Natural killer cell (primary cell): ENCODE measurements at regions not wholly inside any gene's neighbourhood (a gene's known extent, or its start where the extent isn't known, plus 50 kb on each side); places are given as distances from the start of the nearest gene placed in this dataset.

Experiments used
- ATAC-seq, 3 donors: fragments of 150-1000 bp in 2 of 3; fragments of 200-7000 bp in 1 of 3; cut with Tn5 transposase; 1 replicate in 1 of 3; 2 replicates in 2 of 3; pipeline ENCODE4 v1.10.0; 2021; ENCODE audit warnings: mild to moderate bottlenecking in 2 of 3, moderate library complexity in 2 of 3
- DNase-seq, 2 donors: peaks; one replicate each; pipeline versions ENCODE4 v3.0.0 to v3.0.0-alpha.2; 2013 to 2021; ENCODE audit warnings: mixed read lengths in 1 of 2
- H3K27ac ChIP-seq: one replicate; pipeline ENCODE4 v1.5.1; 2013; ENCODE audit warnings: mild to moderate bottlenecking, low read length
- H3K27me3 ChIP-seq: one replicate; pipeline ENCODE4 v1.6.1; 2013; ENCODE audit warnings: low read length; ENCODE audit not compliant: control insufficient read depth, insufficient read depth
- H3K36me3 ChIP-seq: one replicate; pipeline ENCODE4 v1.6.1; 2013; ENCODE audit warnings: low read length; ENCODE audit not compliant: control insufficient read depth, insufficient read depth
- H3K4me1 ChIP-seq: one replicate; pipeline ENCODE4 v1.6.1; 2013; ENCODE audit warnings: low read length; ENCODE audit not compliant: control insufficient read depth, insufficient read depth
- H3K4me3 ChIP-seq: one replicate; pipeline ENCODE4 v1.5.1; 2013; ENCODE audit warnings: low read length
- H3K9me3 ChIP-seq: one replicate; pipeline ENCODE4 v1.6.1; 2013; ENCODE audit warnings: low read length; ENCODE audit not compliant: control insufficient read depth, insufficient read depth
- H3K27ac Mint-ChIP-seq, 2 donors: one replicate each; pipeline ENCODE4 v1.8.0; 2022; ENCODE audit warnings: mild to moderate bottlenecking in 2 of 2, mixed read lengths in 2 of 2, moderate library complexity in 1 of 2
- H3K27me3 Mint-ChIP-seq, 2 donors: one replicate each; pipeline ENCODE4 v1.8.0; 2022; ENCODE audit warnings: low read depth in 2 of 2, mixed read lengths in 2 of 2
- H3K36me3 Mint-ChIP-seq: one replicate; pipeline ENCODE4 v1.8.0; 2022; ENCODE audit warnings: mixed read lengths
- H3K4me1 Mint-ChIP-seq, 2 donors: one replicate each; pipeline ENCODE4 v1.8.0; 2022; ENCODE audit warnings: mixed read lengths in 2 of 2
- H3K4me3 Mint-ChIP-seq: one replicate; pipeline ENCODE4 v1.8.0; 2022; ENCODE audit warnings: mild to moderate bottlenecking, moderate library complexity, mixed read lengths
- H3K9me3 Mint-ChIP-seq, 2 donors: one replicate each; pipeline ENCODE4 v1.8.0; 2022; ENCODE audit warnings: mixed read lengths in 2 of 2
- CTCF ChIP-seq: fragments of 200-600 bp; IDR thresholded peaks from one replicate; pipeline ENCODE4 v1.8.0; 2022; ENCODE audit warnings: antibody characterized with exemption
- WGBS: methylation state at CpG from one replicate; pipeline ENCODE4 v1.1.7; 2013; ENCODE audit warnings: missing lambda C conversion rate; ENCODE audit not compliant: insufficient coverage; 5-methylcytosine and 5-hydroxymethylcytosine counted together
- intact Hi-C: fragments of 100-400 bp; cut with micrococcal nuclease; formaldehyde crosslinking; loops from one replicate; pipeline ENCODE4 v1.14.2; 2022

DNA sequence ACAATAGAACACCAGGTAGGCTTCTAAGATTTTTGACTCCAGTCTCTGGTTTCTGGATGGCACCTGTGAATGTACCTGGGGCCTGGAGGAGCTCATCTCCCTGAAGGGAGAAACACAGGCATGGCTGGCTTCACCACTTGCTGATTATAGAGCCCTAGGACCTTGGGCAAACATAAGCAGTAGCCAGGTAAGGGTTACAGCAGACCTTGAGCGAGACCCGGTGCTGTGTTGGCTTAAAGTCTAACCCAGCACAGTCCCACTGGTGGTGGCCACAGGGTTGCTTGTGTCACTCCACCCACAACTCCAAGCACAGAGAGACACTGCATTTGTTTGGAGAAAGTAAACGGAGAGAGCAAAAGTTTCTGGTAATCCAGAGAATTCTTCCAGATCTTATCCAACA is 104.7 kb upstream of the SPOPL start:
- no peak for TF ChIP-seq CTCF
- peaks cover 13 to 27% of the 10 kb centered on the region in 2 donors for H3K9me3 Mint-ChIP-seq
- intact Hi-C loops, result no loop called here

GRCh38 chr2:138403431-138403927 is 98.1 kb upstream of the SPOPL start:
- intact Hi-C loops, result no loop called here
- Mint-ChIP-seq H3K36me3 (peaks cover 22% of the 10 kb centered on the region), H3K27me3 (no peaks in the 10 kb centered on the region), H3K4me1 (no peaks in the 10 kb centered on the region), H3K9me3 (peaks cover 20 to 31% of the 10 kb centered on the region in 2 donors), H3K27ac (no peak overlapping the region), H3K4me3 (no peak overlapping the region)
- Histone ChIP-seq H3K4me1 (no peaks in the 10 kb centered on the region), H3K27me3 (no peaks in the 10 kb centered on the region), H3K27ac (no peak overlapping the region), H3K36me3 (no peaks in the 10 kb centered on the region), H3K9me3 (no peaks in the 10 kb centered on the region), H3K4me3 (no peak overlapping the region)
- no peak for TF ChIP-seq CTCF
- no peak for ATAC-seq
- 87% methylated on average over 4 of the region's 5 CpGs for WGBS
- DNase-seq, result no peak

More for the DNA sequence above, 104.7 kb upstream of the SPOPL start:
- H3K27me3 ChIP-seq, result no peaks in the 10 kb centered on the region
- H3K36me3 Mint-ChIP-seq, result peaks cover 15% of the 10 kb centered on the region
- no peaks in the 10 kb centered on the region for H3K4me1 ChIP-seq
- no peak overlapping the region for H3K27ac Mint-ChIP-seq
- no peaks in the 10 kb centered on the region for H3K4me1 Mint-ChIP-seq
- no peak overlapping the region for H3K4me3 Mint-ChIP-seq
- WGBS, result 86% methylated on average over 3 of the region's 3 CpGs
- H3K36me3 ChIP-seq, result no peaks in the 10 kb centered on the region
- H3K4me3 ChIP-seq, result no peak overlapping the region
- H3K27ac ChIP-seq, result no peak overlapping the region
- no peak for DNase-seq
- no peaks in the 10 kb centered on the region for H3K9me3 ChIP-seq
- H3K27me3 Mint-ChIP-seq, result no peaks in the 10 kb centered on the region
- no peak for ATAC-seq

DNA sequence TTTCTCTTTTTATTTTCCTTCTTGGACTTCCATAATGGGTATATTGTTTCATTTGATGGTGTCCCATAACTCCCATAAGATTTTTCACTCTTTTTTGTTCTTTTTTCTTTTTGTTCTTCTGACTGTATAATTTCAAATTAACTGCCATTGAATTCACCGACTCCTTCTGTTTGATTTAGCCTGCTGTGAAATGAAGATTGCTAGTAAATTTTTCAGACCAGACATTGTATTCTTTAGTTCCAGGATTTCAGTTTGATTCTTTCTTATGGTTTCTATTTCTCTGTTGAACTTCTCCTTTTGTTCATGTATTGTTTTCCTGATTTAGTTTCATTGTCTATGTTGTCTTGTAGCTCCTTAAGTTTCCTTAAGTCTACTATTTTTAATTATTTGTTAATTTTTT is 87.6 kb upstream of the SPOPL start:
- no CpG with 5 or more reads among the region's 1 CpG for WGBS
- ATAC-seq, result no peak
- H3K27ac Mint-ChIP-seq, result no peak overlapping the region
- H3K9me3 Mint-ChIP-seq, result peaks cover 13 to 16% of the 10 kb centered on the region in 2 donors
- no peak overlapping the region for H3K4me3 Mint-ChIP-seq
- H3K36me3 ChIP-seq, result no peaks in the 10 kb centered on the region
- no peak for DNase-seq
- H3K4me1 ChIP-seq, result no peaks in the 10 kb centered on the region
- H3K27me3 Mint-ChIP-seq, result no peaks in the 10 kb centered on the region
- H3K36me3 Mint-ChIP-seq, result peaks cover 11% of the 10 kb centered on the region
- no peak overlapping the region for H3K4me3 ChIP-seq
- no peaks in the 10 kb centered on the region for H3K27me3 ChIP-seq
- intact Hi-C loops, result no loop called here
- no peaks in the 10 kb centered on the region for H3K4me1 Mint-ChIP-seq
- H3K27ac ChIP-seq, result no peak overlapping the region
- no peak for TF ChIP-seq CTCF
- H3K9me3 ChIP-seq, result peaks cover 20% of the 10 kb centered on the region

DNA sequence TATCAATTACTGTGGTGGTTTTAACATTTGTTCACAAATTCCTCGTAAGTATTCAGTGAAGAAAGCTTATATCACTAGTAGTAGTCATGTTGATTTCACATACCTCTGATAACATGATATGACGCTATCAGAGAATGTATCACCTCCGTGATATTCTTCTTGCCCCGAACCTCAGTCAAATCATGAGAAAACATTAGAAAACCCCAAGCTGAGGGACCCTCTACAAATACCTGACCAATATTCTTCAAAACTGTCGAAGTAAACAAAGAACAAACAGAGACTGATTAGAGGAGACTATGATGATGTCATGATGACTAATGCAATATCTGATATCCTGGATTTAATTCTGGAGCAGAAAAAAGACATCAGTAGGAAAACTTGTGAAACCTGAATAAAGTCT is 85.6 kb upstream of the SPOPL start:
- no peak overlapping the region for H3K4me3 ChIP-seq
- ATAC-seq (no peak), DNase-seq (no peak)
- H3K36me3 Mint-ChIP-seq, result peaks cover 11% of the 10 kb centered on the region
- peaks cover 13% of the 10 kb centered on the region in 2 donors for H3K9me3 Mint-ChIP-seq
- intact Hi-C loops, result no loop called here
- no peaks in the 10 kb centered on the region for H3K4me1 ChIP-seq
- H3K4me1 Mint-ChIP-seq, result no peaks in the 10 kb centered on the region
- peaks cover 20% of the 10 kb centered on the region for H3K9me3 ChIP-seq
- H3K27ac ChIP-seq, result no peak overlapping the region
- H3K4me3 Mint-ChIP-seq, result no peak overlapping the region
- H3K27me3 Mint-ChIP-seq, result no peaks in the 10 kb centered on the region
- no peaks in the 10 kb centered on the region for H3K36me3 ChIP-seq
- TF ChIP-seq CTCF, result no peak
- H3K27me3 ChIP-seq, result no peaks in the 10 kb centered on the region
- no peak overlapping the region for H3K27ac Mint-ChIP-seq
- WGBS, result 67% methylated on average over 5 of the region's 5 CpGs
